ENCODE measurements at regions not wholly inside any gene's neighbourhood (a gene's known extent, or its start where the extent isn't known, plus 50 kb on each side); places are given as distances from the start of the nearest gene placed in this dataset.

DNA sequence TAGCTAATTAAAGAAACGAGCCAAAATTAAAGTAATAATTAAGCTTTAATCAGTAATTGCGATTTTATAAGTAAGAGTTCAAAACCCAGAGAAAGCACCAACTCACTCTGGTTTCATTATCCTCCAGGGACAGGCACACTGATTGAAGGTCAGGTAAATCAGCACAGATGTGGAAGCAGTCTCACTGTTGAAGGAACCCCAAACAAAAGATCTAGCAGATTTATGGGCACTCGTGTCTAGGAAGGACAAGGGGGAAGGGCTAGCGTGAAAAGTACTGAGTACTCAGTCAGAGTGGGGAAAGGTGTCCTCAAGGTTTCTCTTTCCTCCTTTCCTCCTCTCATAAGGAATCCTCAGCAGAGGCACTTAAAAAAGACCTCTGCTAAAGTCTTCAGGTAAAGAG, 320.1 kb downstream of the PYDC2 start:
- Histone ChIP-seq H3K4me3 (ENCODE audit: insufficient read depth, low read depth, low read length) (no peak overlapping the region), H3K27ac (ENCODE audit: low read depth, low read length) (no peak overlapping the region), H3K4me1 (ENCODE audit: insufficient read depth, low read length) (no peaks in the 10 kb centered on the region), H3K79me2 (ENCODE audit: insufficient read depth, low read length) (no peaks in the 10 kb centered on the region), H4K20me1 (ENCODE audit: insufficient read depth, low read length) (no peaks in the 10 kb centered on the region), H2AFZ (ENCODE audit: low read depth, low read length) (no peak overlapping the region), H3K9ac (ENCODE audit: low read length) (no peak overlapping the region), H3K4me2 (ENCODE audit: low read length) (no peak overlapping the region), H3K9me3 (ENCODE audit: insufficient read depth, low read depth, low read length) (no peaks in the 10 kb centered on the region), H3K36me3 (ENCODE audit: insufficient read depth, low read length) (no peaks in the 10 kb centered on the region), H3K27me3 (ENCODE audit: insufficient read depth, low read length) (no peaks in the 10 kb centered on the region)
- Mint-ChIP-seq H3K27ac (ENCODE audit: unreplicated experiment) (no peak overlapping the region), H3K4me1 (ENCODE audit: low read depth, unreplicated experiment) (peaks cover 7% of the 10 kb centered on the region), H3K27me3 (ENCODE audit: low read depth, unreplicated experiment) (no peaks in the 10 kb centered on the region), H3K9me3 (ENCODE audit: unreplicated experiment) (peaks cover 15% of the 10 kb centered on the region), H3K36me3 (ENCODE audit: low read depth, unreplicated experiment) (no peaks in the 10 kb centered on the region), H3K4me3 (ENCODE audit: unreplicated experiment) (no peak overlapping the region)
- FAIRE-seq (no peak), DNase-seq (ENCODE audit: low read depth) (no peak)
- TF ChIP-seq, protein P1, sequence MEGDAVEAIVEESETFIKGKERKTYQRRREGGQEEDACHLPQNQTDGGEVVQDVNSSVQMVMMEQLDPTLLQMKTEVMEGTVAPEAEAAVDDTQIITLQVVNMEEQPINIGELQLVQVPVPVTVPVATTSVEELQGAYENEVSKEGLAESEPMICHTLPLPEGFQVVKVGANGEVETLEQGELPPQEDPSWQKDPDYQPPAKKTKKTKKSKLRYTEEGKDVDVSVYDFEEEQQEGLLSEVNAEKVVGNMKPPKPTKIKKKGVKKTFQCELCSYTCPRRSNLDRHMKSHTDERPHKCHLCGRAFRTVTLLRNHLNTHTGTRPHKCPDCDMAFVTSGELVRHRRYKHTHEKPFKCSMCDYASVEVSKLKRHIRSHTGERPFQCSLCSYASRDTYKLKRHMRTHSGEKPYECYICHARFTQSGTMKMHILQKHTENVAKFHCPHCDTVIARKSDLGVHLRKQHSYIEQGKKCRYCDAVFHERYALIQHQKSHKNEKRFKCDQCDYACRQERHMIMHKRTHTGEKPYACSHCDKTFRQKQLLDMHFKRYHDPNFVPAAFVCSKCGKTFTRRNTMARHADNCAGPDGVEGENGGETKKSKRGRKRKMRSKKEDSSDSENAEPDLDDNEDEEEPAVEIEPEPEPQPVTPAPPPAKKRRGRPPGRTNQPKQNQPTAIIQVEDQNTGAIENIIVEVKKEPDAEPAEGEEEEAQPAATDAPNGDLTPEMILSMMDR (IDR thresholded peaks at IDR 0.05; ENCODE audit: insufficient read depth, low read depth, low read length) = no peak
- no peak for TF ChIP-seq EZH2 (IDR thresholded peaks at IDR 0.05; ENCODE audit: insufficient read depth, low read length)

DNA sequence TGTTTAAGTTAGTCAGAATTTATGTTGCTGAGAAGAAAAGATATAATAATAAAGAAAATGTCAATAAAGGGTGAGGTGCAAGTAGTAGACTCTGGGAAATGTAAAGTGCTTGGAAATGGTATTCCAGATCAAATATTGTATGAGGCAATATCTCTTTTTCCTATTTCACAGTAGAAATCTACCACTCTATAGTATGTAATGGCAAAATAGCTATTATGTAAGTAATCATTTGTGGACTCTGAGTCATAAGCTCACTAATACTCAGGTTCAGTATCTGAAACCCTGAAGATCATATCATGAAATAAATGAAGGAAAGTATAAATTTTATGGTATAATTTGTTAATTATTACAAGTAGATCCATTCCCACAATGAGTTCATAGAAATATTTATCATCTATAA, 322.1 kb downstream of the PYDC2 start:
- Histone ChIP-seq H3K79me2 (ENCODE audit: insufficient read depth, low read length) (no peaks in the 10 kb centered on the region), H3K9ac (ENCODE audit: low read length) (no peak overlapping the region), H3K9me3 (ENCODE audit: insufficient read depth, low read depth, low read length) (no peaks in the 10 kb centered on the region), H3K27ac (ENCODE audit: low read depth, low read length) (no peak overlapping the region), H4K20me1 (ENCODE audit: insufficient read depth, low read length) (no peaks in the 10 kb centered on the region), H3K36me3 (ENCODE audit: insufficient read depth, low read length) (no peaks in the 10 kb centered on the region), H3K4me1 (ENCODE audit: insufficient read depth, low read length) (no peaks in the 10 kb centered on the region), H3K4me3 (ENCODE audit: insufficient read depth, low read depth, low read length) (no peak overlapping the region), H3K27me3 (ENCODE audit: insufficient read depth, low read length) (no peaks in the 10 kb centered on the region), H3K4me2 (ENCODE audit: low read length) (no peak overlapping the region), H2AFZ (ENCODE audit: low read depth, low read length) (no peak overlapping the region)
- H3K4me3 Mint-ChIP-seq (ENCODE audit: unreplicated experiment) = no peak overlapping the region
- peaks cover 12% of the 10 kb centered on the region for H3K9me3 Mint-ChIP-seq (ENCODE audit: unreplicated experiment)
- no peaks in the 10 kb centered on the region for H3K27me3 Mint-ChIP-seq (ENCODE audit: low read depth, unreplicated experiment)
- TF ChIP-seq, protein P1 (IDR thresholded peaks at IDR 0.05; ENCODE audit: insufficient read depth, low read depth, low read length) = no peak
- TF ChIP-seq EZH2 (IDR thresholded peaks at IDR 0.05; ENCODE audit: insufficient read depth, low read length) = no peak
- no peaks in the 10 kb centered on the region for H3K36me3 Mint-ChIP-seq (ENCODE audit: low read depth, unreplicated experiment)
- DNase-seq (ENCODE audit: low read depth) (no peak), FAIRE-seq (no peak)
- no peak overlapping the region for H3K27ac Mint-ChIP-seq (ENCODE audit: unreplicated experiment)
- no peaks in the 10 kb centered on the region for H3K4me1 Mint-ChIP-seq (ENCODE audit: low read depth, unreplicated experiment)

DNA sequence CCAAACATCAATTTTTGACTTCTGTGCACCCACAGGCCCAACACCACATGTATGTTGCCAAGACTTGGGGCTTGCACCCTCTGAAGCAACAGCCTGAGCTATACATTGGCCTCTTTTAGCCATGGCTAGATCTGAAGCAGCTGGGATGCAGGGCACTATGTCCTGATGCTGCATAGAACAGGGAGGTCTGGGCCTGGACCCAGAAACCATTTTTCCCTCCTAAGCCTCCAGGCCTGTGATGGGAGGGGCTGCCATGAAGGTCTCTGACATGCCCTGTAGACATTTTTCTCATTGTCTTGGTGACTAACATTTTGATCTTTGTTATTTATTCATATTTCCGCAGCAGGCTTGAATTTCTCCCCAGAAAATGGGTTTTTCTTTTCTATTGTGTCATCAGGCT, 330.0 kb downstream of the PYDC2 start:
- no peak for FAIRE-seq

More for the DNA sequence above, 330.0 kb downstream of the PYDC2 start:
- Histone ChIP-seq H3K27ac (ENCODE audit: low read depth, low read length) (no peak overlapping the region), H3K27me3 (ENCODE audit: insufficient read depth, low read length) (no peaks in the 10 kb centered on the region), H4K20me1 (ENCODE audit: insufficient read depth, low read length) (no peaks in the 10 kb centered on the region), H3K79me2 (ENCODE audit: insufficient read depth, low read length) (no peaks in the 10 kb centered on the region), H3K4me1 (ENCODE audit: insufficient read depth, low read length) (no peaks in the 10 kb centered on the region), H3K4me3 (ENCODE audit: insufficient read depth, low read depth, low read length) (no peak overlapping the region), H3K9me3 (ENCODE audit: insufficient read depth, low read depth, low read length) (no peaks in the 10 kb centered on the region), H3K4me2 (ENCODE audit: low read length) (no peak overlapping the region), H2AFZ (ENCODE audit: low read depth, low read length) (no peak overlapping the region), H3K36me3 (ENCODE audit: insufficient read depth, low read length) (no peaks in the 10 kb centered on the region), H3K9ac (ENCODE audit: low read length) (no peak overlapping the region)
- TF ChIP-seq, protein P1 (IDR thresholded peaks at IDR 0.05; ENCODE audit: insufficient read depth, low read depth, low read length) = no peak
- no peak for TF ChIP-seq EZH2 (IDR thresholded peaks at IDR 0.05; ENCODE audit: insufficient read depth, low read length)
- Mint-ChIP-seq H3K27ac (ENCODE audit: unreplicated experiment) (no peak overlapping the region), H3K9me3 (ENCODE audit: unreplicated experiment) (peaks cover 9% of the 10 kb centered on the region), H3K36me3 (ENCODE audit: low read depth, unreplicated experiment) (no peaks in the 10 kb centered on the region), H3K4me1 (ENCODE audit: low read depth, unreplicated experiment) (no peaks in the 10 kb centered on the region), H3K4me3 (ENCODE audit: unreplicated experiment) (no peak overlapping the region), H3K27me3 (ENCODE audit: low read depth, unreplicated experiment) (no peaks in the 10 kb centered on the region)
- DNase-seq (ENCODE audit: low read depth) = no peak
